A549 (cell line): ENCODE measurements at regions not wholly inside any gene's neighbourhood (a gene's known extent, or its start where the extent isn't known, plus 50 kb on each side); places are given as distances from the start of the nearest gene placed in this dataset.

Source experiments
- ATAC-seq, 2 experiments: fragments of 200-7000 bp in 1 of 2; fragments of >200 bp in 1 of 2; cut with Nextera tagmentation in 1 of 2; cut with Tn5 transposase in 1 of 2; 3 replicates each; pipeline versions ENCODE4 v1.8.0 to v1.9.1; 2018 to 2020; ENCODE audit warnings: mild to moderate bottlenecking in 1 of 2, moderate library complexity in 1 of 2
- CTCF ChIA-PET: fragments of 300-600 bp; sonication (Branson Sonifier 250); formaldehyde crosslinking; extraction: SDS; loops from one replicate; lab custom pipeline; 2021; ENCODE audit warnings: antibody characterized with exemption, inconsistent platforms; lab: Yijun Ruan, JAX
- POLR2A ChIA-PET: fragments of 350-600 bp; formaldehyde crosslinking; extraction: SDS; loops from one replicate; lab custom pipeline; 2021; ENCODE audit warnings: antibody characterized with exemption, inconsistent platforms; lab: Yijun Ruan, JAX
- DNase-seq, 2 experiments: peaks; one replicate each; pipeline versions ENCODE4 v3.0.0 to v3.0.0-alpha.2; 2011 to 2016; ENCODE audit warnings: low read depth in 1 of 2, low spot score in 1 of 2
- FAIRE-seq: peaks from 2 replicates; lab custom pipeline; 2011; peaks lifted over from hg19 to GRCh38; lab: Jason Lieb, UNC
- H3K27ac ChIP-seq, 2 experiments: fragments of >200 bp; sonication (Bioruptor Twin); formaldehyde crosslinking; 3 replicates each; pipeline ENCODE4 v1.5.1; 2016 to 2017
- H3K4me1 ChIP-seq: fragments of >200 bp; sonication (Bioruptor Twin); formaldehyde crosslinking; 3 replicates; pipeline ENCODE4 v1.6.1; 2016
- H3K4me2 ChIP-seq: fragments of >200 bp; sonication (Bioruptor Twin); formaldehyde crosslinking; 3 replicates; pipeline ENCODE4 v1.6.1; 2016
- H3K4me3 ChIP-seq: fragments of >200 bp; sonication (Bioruptor Twin); formaldehyde crosslinking; 3 replicates; pipeline ENCODE4 v1.5.1; 2016
- H3K9me3 ChIP-seq: fragments of >200 bp; sonication (Bioruptor Twin); formaldehyde crosslinking; 3 replicates; pipeline ENCODE4 v1.6.1; 2016
- BCL3 ChIP-seq: fragments of >200 bp; sonication (Bioruptor Twin); formaldehyde crosslinking; IDR thresholded peaks from 3 replicates; pipeline ENCODE4 v1.6.1; 2016
- CBX8 ChIP-seq: fragments of 200-600 bp; sonication (generic); IDR thresholded peaks from 2 replicates; pipeline ENCODE4 v1.6.1; 2016
- EHMT2 ChIP-seq: fragments of 200-600 bp; sonication (generic); IDR thresholded peaks from 2 replicates; pipeline ENCODE4 v1.6.1; 2016; ENCODE audit warnings: antibody characterized with exemption, low read depth, mild to moderate bottlenecking, moderate library complexity
- EP300 ChIP-seq, 2 experiments: fragments of >200 bp; sonication (Bioruptor Twin); formaldehyde crosslinking; IDR thresholded peaks; 2 replicates in 1 of 2; 3 replicates in 1 of 2; pipeline ENCODE4 v1.6.1; 2016 to 2017
- FOSB ChIP-seq: fragments of 250-450 bp; sonication (Bioruptor Pico); IDR thresholded peaks from 2 replicates; pipeline ENCODE4 v1.5.0; 2020; ENCODE audit warnings: mild to moderate bottlenecking, moderate library complexity
- FOXS1 ChIP-seq: fragments of 250-450 bp; sonication (Bioruptor Pico); IDR thresholded peaks from 2 replicates; pipeline ENCODE4 v1.5.0; 2020; ENCODE audit warnings: mild to moderate bottlenecking, moderate library complexity
- HDAC2 ChIP-seq: fragments of 200-600 bp; sonication (generic); IDR thresholded peaks from 2 replicates; pipeline ENCODE4 v1.6.1; 2016
- HMGXB4 ChIP-seq: fragments of 250-450 bp; sonication (Bioruptor Pico); IDR thresholded peaks from 2 replicates; pipeline ENCODE4 v1.5.0; 2021; ENCODE audit warnings: mild to moderate bottlenecking, moderate library complexity, borderline replicate concordance
- HOXA7 ChIP-seq: fragments of 250-450 bp; sonication (Bioruptor Pico); IDR thresholded peaks from 2 replicates; pipeline ENCODE4 v1.5.0; 2020; ENCODE audit warnings: mild to moderate bottlenecking, moderate library complexity
- HOXB5 ChIP-seq: fragments of 250-450 bp; sonication (Bioruptor Pico); IDR thresholded peaks from 2 replicates; pipeline ENCODE4 v1.5.0; 2020; ENCODE audit warnings: mild to moderate bottlenecking, moderate library complexity
- KDM5A ChIP-seq: fragments of 200-600 bp; sonication (generic); IDR thresholded peaks from 2 replicates; pipeline ENCODE4 v1.6.1; 2016; ENCODE audit warnings: antibody characterized with exemption, mild to moderate bottlenecking
- MAFK ChIP-seq: fragments of 450-650 bp; IDR thresholded peaks from 2 replicates; pipeline ENCODE4 v1.6.1; 2014; ENCODE audit not compliant: partially characterized antibody
- NPAS2 ChIP-seq: fragments of 250-450 bp; sonication (Bioruptor Pico); IDR thresholded peaks from 2 replicates; pipeline ENCODE4 v1.8.0; 2022; ENCODE audit warnings: mild to moderate bottlenecking, moderate library complexity, borderline replicate concordance
- NR3C1 ChIP-seq: fragments of >200 bp; sonication (Bioruptor Twin); formaldehyde crosslinking; IDR thresholded peaks from 3 replicates; pipeline ENCODE4 v1.6.1; 2017
- PHF8 ChIP-seq: fragments of 200-600 bp; sonication (generic); IDR thresholded peaks from 2 replicates; pipeline ENCODE4 v1.6.1; 2016; ENCODE audit warnings: low read depth, mild to moderate bottlenecking, antibody characterized with exemption, moderate library complexity, borderline replicate concordance
- POLR2AphosphoS2 ChIP-seq: conservative IDR thresholded peaks from 2 replicates; pipeline ENCODE4 v1.6.1; 2012; ENCODE audit warnings: low read length, improper control_type of control experiment, inconsistent platforms
- RAD21 ChIP-seq, 2 experiments: fragments of >200 bp in 1 of 2; sonication (Bioruptor Twin) in 1 of 2; formaldehyde crosslinking in 1 of 2; IDR thresholded peaks in 1 of 2; conservative IDR thresholded peaks in 1 of 2; 2 replicates in 1 of 2; 3 replicates in 1 of 2; pipeline ENCODE4 v1.6.1; 2012 to 2018; ENCODE audit warnings: inconsistent platforms in 1 of 2
- RNF2 ChIP-seq: fragments of 200-600 bp; sonication (generic); IDR thresholded peaks from 2 replicates; pipeline ENCODE4 v1.6.1; 2016; ENCODE audit warnings: low read depth, mild to moderate bottlenecking, antibody characterized with exemption, moderate library complexity, borderline replicate concordance
- SMC3 ChIP-seq: fragments of >200 bp; sonication (Bioruptor Twin); formaldehyde crosslinking; IDR thresholded peaks from 3 replicates; pipeline ENCODE4 v1.6.1; 2018; ENCODE audit warnings: inconsistent platforms
- SREBF2 ChIP-seq: fragments of 450-650 bp; IDR thresholded peaks from 2 replicates; pipeline ENCODE4 v1.6.1; 2014; ENCODE audit warnings: mild to moderate bottlenecking, moderate library complexity
- ZC3H11A ChIP-seq: fragments of 450-650 bp; IDR thresholded peaks from 2 replicates; pipeline ENCODE4 v1.6.1; 2014; ENCODE audit warnings: antibody characterized with exemption, mild to moderate bottlenecking
- ZNF302 ChIP-seq: fragments of 250-450 bp; sonication (Bioruptor Pico); IDR thresholded peaks from 2 replicates; pipeline ENCODE4 v1.9.0; 2021; ENCODE audit warnings: inconsistent platforms, mild to moderate bottlenecking, moderate library complexity
- ZSCAN20 ChIP-seq: fragments of 250-450 bp; sonication (Bioruptor Pico); IDR thresholded peaks from 2 replicates; pipeline ENCODE4 v1.8.0; 2022; ENCODE audit warnings: mild to moderate bottlenecking, moderate library complexity
- WGBS: methylation state at CpG from one replicate; pipeline ENCODE4 v1.1.6; 2017; ENCODE audit errors: missing lambda C conversion rate; 5-methylcytosine and 5-hydroxymethylcytosine counted together
- TF ChIP-seq, protein P1 (sequence below): fragments of >200 bp; sonication (Bioruptor Twin); formaldehyde crosslinking; IDR thresholded peaks from 3 replicates; pipeline ENCODE4 v1.5.1; 2016
- TF ChIP-seq, protein P2 (sequence below): IDR thresholded peaks from 2 replicates; pipeline ENCODE4 v1.6.1; 2012

DNA sequence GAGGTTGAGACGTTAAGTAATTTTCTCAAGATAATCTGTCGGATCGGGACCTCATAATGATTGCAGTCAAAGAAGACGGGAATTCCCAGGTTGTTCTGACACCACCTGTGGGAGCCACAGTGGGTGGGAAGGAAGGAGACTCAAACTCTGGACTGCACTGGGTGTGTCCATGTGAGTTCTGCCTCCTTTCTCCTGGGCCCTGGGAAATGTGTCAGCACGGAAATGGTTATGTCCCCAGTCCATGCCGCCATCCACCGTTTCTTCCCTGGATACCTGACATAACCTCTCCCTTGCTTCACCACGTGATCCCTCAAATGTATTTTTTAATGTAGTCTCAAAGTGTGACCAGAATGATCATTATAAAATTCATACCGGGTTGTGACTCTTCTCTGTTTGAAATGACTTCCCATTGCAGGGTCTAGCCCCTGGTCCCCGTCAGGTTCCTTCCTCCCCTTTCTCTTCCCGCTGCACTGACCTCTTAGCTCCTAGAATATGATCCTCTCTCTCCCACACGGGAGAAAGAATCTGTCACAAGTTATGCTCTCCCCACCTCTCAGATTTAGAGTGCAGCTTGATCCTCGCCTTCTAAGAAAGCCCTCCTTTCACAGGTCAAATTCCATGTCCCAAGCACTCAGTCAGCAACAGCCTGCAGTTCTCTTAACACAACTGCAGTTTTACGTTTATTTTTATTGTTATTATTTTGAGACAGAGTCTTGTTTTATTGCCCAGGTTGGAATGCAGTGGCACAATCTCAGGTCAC is 820.0 kb upstream of the EEF2KMT start:
- Histone ChIP-seq H3K4me2 (no peak overlapping the region), H3K4me3 (no peak overlapping the region), H3K4me1 (no peaks in the 10 kb centered on the region), H3K27ac (no peak overlapping the region), H3K9me3 (no peaks in the 10 kb centered on the region)
- FAIRE-seq (no peak), DNase-seq (no peak), ATAC-seq (no peak)
- WGBS = 23% methylated on average over 14 of the region's 14 CpGs
- CTCF ChIA-PET = no interaction called here
- POLR2A ChIA-PET = no interaction called here
- no peak for TF ChIP-seq BCL3
- TF ChIP-seq POLR2AphosphoS2 = no peak
- TF ChIP-seq NR3C1 = no peak
- no peak for TF ChIP-seq HDAC2
- no peak for TF ChIP-seq HOXB5 (CRISPR knock-in tag)
- TF ChIP-seq ZSCAN20 (CRISPR knock-in tag) = no peak
- no peak for TF ChIP-seq HMGXB4 (CRISPR knock-in tag)

DNA sequence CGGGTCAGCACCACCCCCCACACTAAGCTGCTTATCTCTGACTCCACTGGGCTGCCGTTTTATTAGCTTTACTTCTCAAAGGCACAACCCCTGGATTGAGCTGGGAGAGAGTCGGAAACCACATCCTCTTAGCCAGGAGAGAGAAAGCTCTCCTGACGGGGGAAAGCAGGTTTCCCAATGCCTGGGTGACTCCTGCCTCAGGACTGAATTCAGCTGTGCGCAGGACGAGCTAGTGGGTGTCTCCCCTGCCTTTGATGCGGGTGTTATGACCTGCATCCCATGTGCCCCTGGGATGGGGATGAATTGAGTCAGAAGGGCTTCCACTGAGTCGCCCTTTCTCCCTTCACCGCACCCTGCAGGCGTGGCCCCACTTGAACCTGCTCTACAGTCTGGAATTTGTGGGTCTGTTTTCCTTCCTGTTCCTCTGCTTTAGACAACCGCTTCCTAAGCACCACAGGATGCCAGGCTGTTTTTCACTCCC is 819.2 kb upstream of the EEF2KMT start:
- no peak overlapping the region for H3K4me3 ChIP-seq
- ATAC-seq = no peak
- TF ChIP-seq, protein P1, sequence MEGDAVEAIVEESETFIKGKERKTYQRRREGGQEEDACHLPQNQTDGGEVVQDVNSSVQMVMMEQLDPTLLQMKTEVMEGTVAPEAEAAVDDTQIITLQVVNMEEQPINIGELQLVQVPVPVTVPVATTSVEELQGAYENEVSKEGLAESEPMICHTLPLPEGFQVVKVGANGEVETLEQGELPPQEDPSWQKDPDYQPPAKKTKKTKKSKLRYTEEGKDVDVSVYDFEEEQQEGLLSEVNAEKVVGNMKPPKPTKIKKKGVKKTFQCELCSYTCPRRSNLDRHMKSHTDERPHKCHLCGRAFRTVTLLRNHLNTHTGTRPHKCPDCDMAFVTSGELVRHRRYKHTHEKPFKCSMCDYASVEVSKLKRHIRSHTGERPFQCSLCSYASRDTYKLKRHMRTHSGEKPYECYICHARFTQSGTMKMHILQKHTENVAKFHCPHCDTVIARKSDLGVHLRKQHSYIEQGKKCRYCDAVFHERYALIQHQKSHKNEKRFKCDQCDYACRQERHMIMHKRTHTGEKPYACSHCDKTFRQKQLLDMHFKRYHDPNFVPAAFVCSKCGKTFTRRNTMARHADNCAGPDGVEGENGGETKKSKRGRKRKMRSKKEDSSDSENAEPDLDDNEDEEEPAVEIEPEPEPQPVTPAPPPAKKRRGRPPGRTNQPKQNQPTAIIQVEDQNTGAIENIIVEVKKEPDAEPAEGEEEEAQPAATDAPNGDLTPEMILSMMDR = no peak
- no peak for TF ChIP-seq SMC3
- TF ChIP-seq HOXB5 (CRISPR knock-in tag) = no peak
- TF ChIP-seq, protein P2, sequence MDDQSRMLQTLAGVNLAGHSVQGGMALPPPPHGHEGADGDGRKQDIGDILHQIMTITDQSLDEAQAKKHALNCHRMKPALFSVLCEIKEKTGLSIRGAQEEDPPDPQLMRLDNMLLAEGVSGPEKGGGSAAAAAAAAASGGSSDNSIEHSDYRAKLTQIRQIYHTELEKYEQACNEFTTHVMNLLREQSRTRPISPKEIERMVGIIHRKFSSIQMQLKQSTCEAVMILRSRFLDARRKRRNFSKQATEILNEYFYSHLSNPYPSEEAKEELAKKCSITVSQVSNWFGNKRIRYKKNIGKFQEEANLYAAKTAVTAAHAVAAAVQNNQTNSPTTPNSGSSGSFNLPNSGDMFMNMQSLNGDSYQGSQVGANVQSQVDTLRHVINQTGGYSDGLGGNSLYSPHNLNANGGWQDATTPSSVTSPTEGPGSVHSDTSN = no peak
- no peak for TF ChIP-seq HOXA7 (CRISPR knock-in tag)
- TF ChIP-seq PHF8 = no peak
- no peak for TF ChIP-seq ZNF302 (CRISPR knock-in tag)
- no peak for TF ChIP-seq EHMT2
- TF ChIP-seq CBX8 = no peak
- TF ChIP-seq ZC3H11A = no peak
- TF ChIP-seq POLR2AphosphoS2 = no peak
- no peak for TF ChIP-seq MAFK
- no peak for TF ChIP-seq FOSB (CRISPR knock-in tag)
- no peak for TF ChIP-seq EP300 (IDR thresholded peaks at IDR 0.05)
- TF ChIP-seq SREBF2 = no peak
- no peak for TF ChIP-seq RAD21 (conservative IDR thresholded peaks at IDR 0.05 in 1 of 2, IDR thresholded peaks at IDR 0.05 in 1 of 2)
- no peak for TF ChIP-seq NPAS2 (CRISPR knock-in tag)
- TF ChIP-seq RNF2 = no peak
- no peak for TF ChIP-seq FOXS1 (CRISPR knock-in tag)
- no peak for TF ChIP-seq KDM5A
- ChIA-PET POLR2A (no interaction called here), CTCF (interaction anchor here (1.3 kb wide), 1 partner anchor 9 kb away, joined by 3 read pairs; no protein-coding TSS in a partner anchor)
- H3K4me2 ChIP-seq = no peak overlapping the region
- H3K9me3 ChIP-seq = no peaks in the 10 kb centered on the region
- 7% methylated on average over 8 of the region's 11 CpGs for WGBS
- no peaks in the 10 kb centered on the region for H3K4me1 ChIP-seq
- no peak for FAIRE-seq
- no peak for DNase-seq
- no peak overlapping the region for H3K27ac ChIP-seq
